GM06990 (cell line): ENCODE measurements at regions not wholly inside any gene's neighbourhood (a gene's known extent, or its start where the extent isn't known, plus 50 kb on each side); places are given as distances from the start of the nearest gene placed in this dataset.

Experiments used
- DNase-seq: peaks from one replicate; pipeline ENCODE4 v3.0.0-alpha.2; 2011; ENCODE audit not compliant: insufficient read length; ENCODE audit errors: extremely low read depth
- H3K27me3 ChIP-seq: replicated peaks from 2 replicates; pipeline ENCODE4 v1.6.0; 2011; ENCODE audit warnings: low read length; ENCODE audit not compliant: control insufficient read depth, insufficient read depth
- H3K36me3 ChIP-seq: 2 replicates; pipeline ENCODE4 v1.5.1; 2011; ENCODE audit warnings: low read length; ENCODE audit not compliant: control insufficient read depth, insufficient read depth
- H3K4me3 ChIP-seq: replicated peaks from 2 replicates; pipeline ENCODE4 v1.5.1; 2011; ENCODE audit warnings: low read depth, mild to moderate bottlenecking, control low read depth, low read length
- TF ChIP-seq, protein P1 (sequence below): IDR thresholded peaks from 2 replicates; pipeline ENCODE4 v1.5.1; 2011; ENCODE audit warnings: low read length, control low read depth, mild to moderate bottlenecking, inconsistent platforms; ENCODE audit not compliant: insufficient read depth, poor library complexity, severe bottlenecking

DNA sequence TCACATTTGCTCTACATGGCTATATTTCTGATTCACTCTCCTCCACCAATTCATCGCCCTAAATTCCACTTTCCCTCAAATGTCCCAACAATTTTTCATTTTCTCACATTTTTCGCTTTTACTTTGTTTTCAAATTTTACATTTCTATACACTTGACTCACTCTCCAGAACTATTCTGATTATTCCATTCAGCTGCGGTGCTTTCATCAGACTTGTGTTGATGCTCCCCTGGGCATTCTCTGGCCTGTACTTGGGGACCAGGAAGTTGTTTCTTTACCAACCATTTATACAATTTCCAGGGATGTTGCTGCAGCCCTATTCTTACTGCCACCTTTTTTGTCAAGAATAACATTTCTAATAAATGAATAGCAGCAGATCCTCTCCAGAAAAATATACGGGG lies 444.8 kb downstream of the MAFB start:
- no peak for DNase-seq
- Histone ChIP-seq H3K27me3 (no peaks in the 10 kb centered on the region; the same call in 1 of the 2 replicates), H3K36me3 (no peaks in the 10 kb centered on the region), H3K4me3 (no peak overlapping the region)
- TF ChIP-seq, protein P1, sequence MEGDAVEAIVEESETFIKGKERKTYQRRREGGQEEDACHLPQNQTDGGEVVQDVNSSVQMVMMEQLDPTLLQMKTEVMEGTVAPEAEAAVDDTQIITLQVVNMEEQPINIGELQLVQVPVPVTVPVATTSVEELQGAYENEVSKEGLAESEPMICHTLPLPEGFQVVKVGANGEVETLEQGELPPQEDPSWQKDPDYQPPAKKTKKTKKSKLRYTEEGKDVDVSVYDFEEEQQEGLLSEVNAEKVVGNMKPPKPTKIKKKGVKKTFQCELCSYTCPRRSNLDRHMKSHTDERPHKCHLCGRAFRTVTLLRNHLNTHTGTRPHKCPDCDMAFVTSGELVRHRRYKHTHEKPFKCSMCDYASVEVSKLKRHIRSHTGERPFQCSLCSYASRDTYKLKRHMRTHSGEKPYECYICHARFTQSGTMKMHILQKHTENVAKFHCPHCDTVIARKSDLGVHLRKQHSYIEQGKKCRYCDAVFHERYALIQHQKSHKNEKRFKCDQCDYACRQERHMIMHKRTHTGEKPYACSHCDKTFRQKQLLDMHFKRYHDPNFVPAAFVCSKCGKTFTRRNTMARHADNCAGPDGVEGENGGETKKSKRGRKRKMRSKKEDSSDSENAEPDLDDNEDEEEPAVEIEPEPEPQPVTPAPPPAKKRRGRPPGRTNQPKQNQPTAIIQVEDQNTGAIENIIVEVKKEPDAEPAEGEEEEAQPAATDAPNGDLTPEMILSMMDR: no peak

DNA sequence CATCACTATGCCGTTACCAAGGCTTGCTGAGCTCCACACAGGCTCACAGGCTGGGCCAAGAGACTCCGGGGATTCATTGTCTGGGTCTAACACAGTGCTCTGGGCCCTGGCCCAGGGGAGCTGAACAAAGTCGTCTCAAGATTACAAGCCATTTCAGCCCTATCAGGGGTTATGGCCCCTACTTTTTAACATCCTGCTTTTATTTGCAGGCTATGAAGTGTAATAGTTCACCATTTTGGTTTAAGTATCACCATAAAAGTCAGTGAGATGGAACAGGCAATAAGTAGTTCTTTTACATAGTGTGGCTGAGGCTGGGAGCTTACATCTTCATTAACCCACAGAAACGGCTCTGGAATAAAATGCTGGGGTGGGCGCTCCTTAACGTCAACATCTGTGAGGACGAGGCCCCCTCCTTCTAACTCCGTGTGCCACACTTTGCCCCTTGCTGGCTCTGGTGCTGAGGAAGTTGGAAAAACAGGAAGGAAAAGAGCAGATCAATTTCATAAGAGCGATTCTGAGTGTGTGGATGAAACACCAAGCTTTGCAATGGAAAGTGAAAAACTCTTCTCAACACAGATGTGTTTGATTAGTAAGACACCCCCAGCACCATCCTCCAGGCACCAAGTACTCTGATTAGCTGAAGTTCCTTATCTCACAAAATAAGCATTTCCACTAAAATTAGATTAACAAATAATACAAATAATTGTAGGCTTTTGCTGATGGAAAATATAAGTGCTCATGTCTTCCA lies 447.3 kb downstream of the MAFB start:
- DNase-seq: no peak
- Histone ChIP-seq H3K4me3 (no peak overlapping the region), H3K36me3 (no peaks in the 10 kb centered on the region), H3K27me3 (no peaks in the 10 kb centered on the region; the same call in 1 of the 2 replicates)
- TF ChIP-seq, protein P1: no peak

DNA sequence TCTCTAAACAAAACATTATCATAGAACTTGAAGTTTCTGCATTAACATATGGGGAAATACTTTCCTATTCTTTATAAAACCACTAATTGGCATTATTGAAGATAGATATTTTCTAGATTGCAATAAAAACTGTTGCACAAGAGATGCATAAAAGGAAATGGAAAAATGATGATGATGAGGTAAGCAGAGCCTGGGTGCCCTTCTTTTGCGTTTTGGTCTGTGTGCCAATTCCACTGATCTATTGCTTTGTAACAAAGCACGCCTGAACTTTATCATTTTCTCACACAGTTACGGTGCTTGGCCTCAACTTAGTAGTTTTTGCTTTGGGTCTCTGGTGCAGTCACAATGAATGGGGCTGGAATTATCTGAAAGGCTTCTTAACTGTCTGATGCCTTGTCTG lies 450.5 kb downstream of the MAFB start:
- Histone ChIP-seq H3K36me3 (no peaks in the 10 kb centered on the region), H3K27me3 (no peaks in the 10 kb centered on the region; the same call in 1 of the 2 replicates), H3K4me3 (no peak overlapping the region)
- DNase-seq: no peak
- TF ChIP-seq, protein P1: no peak

DNA sequence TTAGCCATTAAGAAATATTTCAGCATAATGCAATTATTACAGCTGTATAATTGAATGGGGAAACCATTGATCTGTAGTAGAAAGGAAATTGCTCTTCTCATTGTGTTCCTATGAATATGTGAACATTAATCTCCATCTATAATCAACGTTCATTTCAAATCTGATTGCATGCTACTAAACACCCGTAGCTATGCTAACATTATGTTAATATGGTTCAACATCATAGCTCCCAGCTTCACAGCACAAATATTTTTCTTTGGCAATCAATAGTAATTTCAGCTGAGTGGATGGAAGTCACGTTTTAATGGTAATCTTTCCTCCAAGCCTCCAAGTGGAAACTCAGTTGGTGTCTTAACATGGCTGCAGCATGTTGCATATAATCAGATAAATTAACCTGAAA lies 454.4 kb downstream of the MAFB start:
- Histone ChIP-seq H3K4me3 (no peak overlapping the region), H3K27me3 (no peaks in the 10 kb centered on the region; the same call in 1 of the 2 replicates), H3K36me3 (no peaks in the 10 kb centered on the region)
- TF ChIP-seq, protein P1: no peak
- DNase-seq: no peak

DNA sequence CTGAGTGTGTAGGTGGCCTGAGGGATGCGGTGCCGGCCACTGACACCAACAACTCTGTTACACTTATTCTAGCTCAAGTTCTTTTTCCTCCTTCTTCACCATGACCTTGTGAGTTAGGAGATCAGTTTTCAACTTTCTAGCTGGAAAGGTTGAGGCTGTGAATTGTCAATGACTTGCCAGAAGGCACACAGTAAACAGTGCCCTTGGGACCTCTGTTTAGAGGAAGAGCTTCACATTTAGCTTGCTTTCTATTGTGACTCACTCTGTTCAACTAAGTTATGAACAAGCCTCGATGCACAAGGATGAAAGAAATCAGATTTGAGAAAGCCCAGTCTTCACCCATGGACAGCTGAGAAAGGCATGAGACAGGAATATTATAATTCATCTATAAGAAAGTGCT lies 455.6 kb downstream of the MAFB start:
- no peak overlapping the region for H3K4me3 ChIP-seq
- no peaks in the 10 kb centered on the region for H3K36me3 ChIP-seq
- no peaks in the 10 kb centered on the region; the same call in 1 of the 2 replicates for H3K27me3 ChIP-seq
- no peak for DNase-seq
- TF ChIP-seq, protein P1: no peak
